Parathyroid adenoma (tissue), 2 donors: ENCODE measurements at regions not wholly inside any gene's neighbourhood (a gene's known extent, or its start where the extent isn't known, plus 50 kb on each side); places are given as distances from the start of the nearest gene placed in this dataset.

Experiments used
- H2AFZ ChIP-seq: fragments of 300-600 bp; sonication (generic); one replicate; pipeline ENCODE4 v1.7.0; 2017; ENCODE audit warnings: antibody characterized with exemption, mild to moderate bottlenecking
- H3K27ac ChIP-seq: fragments of 300-600 bp; sonication (generic); one replicate; pipeline ENCODE4 v1.7.0; 2017
- H3K27me3 ChIP-seq: fragments of 300-600 bp; sonication (generic); one replicate; pipeline ENCODE4 v1.7.0; 2017; ENCODE audit warnings: low read length; ENCODE audit not compliant: control insufficient read depth, insufficient read depth
- H3K36me3 ChIP-seq: fragments of 300-600 bp; sonication (generic); one replicate; pipeline ENCODE4 v1.7.0; 2017; ENCODE audit warnings: low read length; ENCODE audit not compliant: control insufficient read depth, insufficient read depth
- H3K4me1 ChIP-seq: fragments of 300-600 bp; sonication (generic); one replicate; pipeline ENCODE4 v1.7.0; 2017; ENCODE audit warnings: control low read depth
- H3K4me2 ChIP-seq: fragments of 300-600 bp; sonication (generic); one replicate; pipeline ENCODE4 v1.7.0; 2017; ENCODE audit warnings: low read length
- H3K4me3 ChIP-seq: fragments of 300-600 bp; sonication (generic); one replicate; pipeline ENCODE4 v1.7.0; 2017; ENCODE audit warnings: low read depth, low read length
- H3K79me2 ChIP-seq: fragments of 300-600 bp; sonication (generic); one replicate; pipeline ENCODE4 v1.7.0; 2017; ENCODE audit warnings: control low read depth
- H3K9ac ChIP-seq: fragments of 300-600 bp; sonication (generic); one replicate; pipeline ENCODE4 v1.7.0; 2017; ENCODE audit warnings: mild to moderate bottlenecking
- H3K9me3 ChIP-seq: fragments of 300-600 bp; sonication (generic); one replicate; pipeline ENCODE4 v1.7.0; 2017; ENCODE audit warnings: low read length; ENCODE audit not compliant: control insufficient read depth
- CTCF ChIP-seq: fragments of 300-600 bp; sonication (generic); IDR thresholded peaks from one replicate; pipeline ENCODE4 v1.7.0; 2017; ENCODE audit warnings: antibody characterized with exemption, mild to moderate bottlenecking
- donor health status: primary hyperparathyroidism.

- Histone ChIP-seq H3K36me3 (no peaks in the 10 kb centered on the region), H2AFZ (no peak overlapping the region), H3K4me2 (no peak overlapping the region), H3K27me3 (no peaks in the 10 kb centered on the region), H3K4me1 (no peaks in the 10 kb centered on the region), H3K9me3 (no peaks in the 10 kb centered on the region), H3K9ac (no peak overlapping the region), H3K4me3 (no peak overlapping the region), H3K79me2 (no peaks in the 10 kb centered on the region), H3K27ac (no peak overlapping the region)
- TF ChIP-seq CTCF, result no peak
These were observed 421.0 kb upstream of the RBMS3 start for GRCh38 chr3:28859897-28860296.

- H3K4me3 ChIP-seq, result no peak overlapping the region
- no peak overlapping the region for H2AFZ ChIP-seq
These were observed 420.6 kb upstream of the RBMS3 start for GRCh38 chr3:28860307-28860706.

GRCh38 chr3:28863186-28863585, 417.7 kb upstream of the RBMS3 start:
- Histone ChIP-seq H3K27me3 (no peaks in the 10 kb centered on the region), H3K4me1 (no peaks in the 10 kb centered on the region), H3K27ac (no peak overlapping the region), H3K4me3 (no peak overlapping the region), H3K9me3 (no peaks in the 10 kb centered on the region), H3K4me2 (no peak overlapping the region), H3K79me2 (no peaks in the 10 kb centered on the region), H3K36me3 (no peaks in the 10 kb centered on the region), H2AFZ (no peak overlapping the region), H3K9ac (no peak overlapping the region)
- TF ChIP-seq CTCF, result no peak

More at GRCh38 chr3:28860307-28860706, 420.6 kb upstream of the RBMS3 start:
- no peaks in the 10 kb centered on the region for H3K27me3 ChIP-seq
- no peaks in the 10 kb centered on the region for H3K79me2 ChIP-seq
- H3K4me1 ChIP-seq, result no peaks in the 10 kb centered on the region
- H3K9ac ChIP-seq, result no peak overlapping the region
- no peak overlapping the region for H3K27ac ChIP-seq
- H3K9me3 ChIP-seq, result no peaks in the 10 kb centered on the region
- H3K4me2 ChIP-seq, result no peak overlapping the region
- TF ChIP-seq CTCF, result no peak
- no peaks in the 10 kb centered on the region for H3K36me3 ChIP-seq

- H3K9ac ChIP-seq, result no peak overlapping the region
- no peaks in the 10 kb centered on the region for H3K79me2 ChIP-seq
- no peaks in the 10 kb centered on the region for H3K36me3 ChIP-seq
- no peaks in the 10 kb centered on the region for H3K9me3 ChIP-seq
- H3K27ac ChIP-seq, result no peak overlapping the region
- no peak for TF ChIP-seq CTCF
- H3K27me3 ChIP-seq, result no peaks in the 10 kb centered on the region
- no peaks in the 10 kb centered on the region for H3K4me1 ChIP-seq
- H2AFZ ChIP-seq, result no peak overlapping the region
- no peak overlapping the region for H3K4me3 ChIP-seq
- no peak overlapping the region for H3K4me2 ChIP-seq
These were observed 413.0 kb upstream of the RBMS3 start for GRCh38 chr3:28867836-28868235.

- H3K27ac ChIP-seq, result no peak overlapping the region
- no peaks in the 10 kb centered on the region for H3K9me3 ChIP-seq
- no peak overlapping the region for H2AFZ ChIP-seq
- no peak overlapping the region for H3K9ac ChIP-seq
- H3K27me3 ChIP-seq, result no peaks in the 10 kb centered on the region
- H3K79me2 ChIP-seq, result no peaks in the 10 kb centered on the region
- no peaks in the 10 kb centered on the region for H3K4me1 ChIP-seq
- no peak for TF ChIP-seq CTCF
- H3K36me3 ChIP-seq, result no peaks in the 10 kb centered on the region
- no peak overlapping the region for H3K4me2 ChIP-seq
- no peak overlapping the region for H3K4me3 ChIP-seq
These were observed 412.0 kb upstream of the RBMS3 start for GRCh38 chr3:28868897-28869296.
